ENCODE measurements at regions not wholly inside any gene's neighbourhood (a gene's known extent, or its start where the extent isn't known, plus 50 kb on each side); places are given as distances from the start of the nearest gene placed in this dataset.

DNA sequence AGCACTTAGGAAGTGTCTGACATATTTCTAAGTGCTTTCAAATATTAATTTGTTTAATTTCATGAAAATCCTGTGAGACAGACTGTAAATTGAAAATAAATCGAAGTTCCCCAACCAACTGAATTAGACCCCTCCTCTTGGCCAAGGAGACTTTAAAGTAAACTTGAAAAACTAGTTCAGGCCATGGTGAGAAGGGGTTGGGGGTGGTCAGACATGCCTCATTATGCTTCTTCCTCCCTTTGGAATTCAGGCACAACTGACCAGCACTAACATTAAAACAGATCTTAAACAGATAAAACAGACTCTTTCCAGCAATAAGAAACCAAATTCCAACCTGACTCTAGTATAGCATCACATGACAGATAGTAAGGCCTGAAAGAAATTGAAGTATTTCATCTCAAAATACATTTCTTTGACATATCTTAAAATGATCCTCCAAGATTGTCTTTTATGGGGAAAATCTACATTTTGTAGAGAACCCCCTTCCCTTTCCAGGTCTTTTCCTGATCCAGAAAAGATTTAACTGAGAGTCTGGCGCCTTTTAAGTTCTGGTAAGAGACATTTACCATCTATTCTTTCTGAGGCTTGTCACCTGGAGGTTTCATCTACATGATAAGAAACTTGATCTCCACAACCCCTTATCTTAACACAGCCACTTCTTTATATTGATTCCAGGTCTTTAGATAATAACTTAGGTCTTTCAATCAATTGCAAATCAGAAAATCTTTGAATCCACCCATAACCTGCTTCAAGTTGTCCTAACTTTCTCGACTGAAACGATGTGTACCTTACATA, 336.5 kb downstream of the PCDH20 start:
- ATAC-seq (ENCODE audit: poor library complexity) (no peak), DNase-seq (no peak)
- peaks cover 6% of the 10 kb centered on the region for H3K9me3 Mint-ChIP-seq
- POLR2A ChIA-PET: no interaction called here
- no peak overlapping the region for H3K27ac Mint-ChIP-seq
- H3K9me3 ChIP-seq (ENCODE audit: control insufficient read depth in 1 of 2, insufficient read depth in 1 of 2, low read length in 2 of 2): peaks cover 0 to 6% of the 10 kb centered on the region in 2 experiments
- H3K27me3 Mint-ChIP-seq: no peaks in the 10 kb centered on the region
- no peak overlapping the region for H3K4me3 Mint-ChIP-seq
- H3K4me3 ChIP-seq (ENCODE audit: low read length): no peak overlapping the region
- H3K4me1 Mint-ChIP-seq (ENCODE audit: low read depth): no peaks in the 10 kb centered on the region
- no peaks in the 10 kb centered on the region for H3K4me1 ChIP-seq (ENCODE audit: insufficient read depth, low read length)
- no peaks in the 10 kb centered on the region for H3K36me3 Mint-ChIP-seq (ENCODE audit: low read depth)
- CTCF ChIA-PET: no interaction called here
- TF ChIP-seq, protein P1, sequence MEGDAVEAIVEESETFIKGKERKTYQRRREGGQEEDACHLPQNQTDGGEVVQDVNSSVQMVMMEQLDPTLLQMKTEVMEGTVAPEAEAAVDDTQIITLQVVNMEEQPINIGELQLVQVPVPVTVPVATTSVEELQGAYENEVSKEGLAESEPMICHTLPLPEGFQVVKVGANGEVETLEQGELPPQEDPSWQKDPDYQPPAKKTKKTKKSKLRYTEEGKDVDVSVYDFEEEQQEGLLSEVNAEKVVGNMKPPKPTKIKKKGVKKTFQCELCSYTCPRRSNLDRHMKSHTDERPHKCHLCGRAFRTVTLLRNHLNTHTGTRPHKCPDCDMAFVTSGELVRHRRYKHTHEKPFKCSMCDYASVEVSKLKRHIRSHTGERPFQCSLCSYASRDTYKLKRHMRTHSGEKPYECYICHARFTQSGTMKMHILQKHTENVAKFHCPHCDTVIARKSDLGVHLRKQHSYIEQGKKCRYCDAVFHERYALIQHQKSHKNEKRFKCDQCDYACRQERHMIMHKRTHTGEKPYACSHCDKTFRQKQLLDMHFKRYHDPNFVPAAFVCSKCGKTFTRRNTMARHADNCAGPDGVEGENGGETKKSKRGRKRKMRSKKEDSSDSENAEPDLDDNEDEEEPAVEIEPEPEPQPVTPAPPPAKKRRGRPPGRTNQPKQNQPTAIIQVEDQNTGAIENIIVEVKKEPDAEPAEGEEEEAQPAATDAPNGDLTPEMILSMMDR (IDR thresholded peaks at IDR 0.05): no peak
- intact Hi-C loops (cut with DNase I, micrococcal nuclease): no loop called here
- H3K27ac ChIP-seq (ENCODE audit: low read depth in 1 of 2, low read length in 2 of 2): no peak overlapping the region
- H3K36me3 ChIP-seq (ENCODE audit: insufficient read depth, low read length): no peaks in the 10 kb centered on the region
- H3K27me3 ChIP-seq (ENCODE audit: control insufficient read depth in 1 of 2, insufficient read depth in 2 of 2, low read length in 2 of 2): no peaks in the 10 kb centered on the region

DNA sequence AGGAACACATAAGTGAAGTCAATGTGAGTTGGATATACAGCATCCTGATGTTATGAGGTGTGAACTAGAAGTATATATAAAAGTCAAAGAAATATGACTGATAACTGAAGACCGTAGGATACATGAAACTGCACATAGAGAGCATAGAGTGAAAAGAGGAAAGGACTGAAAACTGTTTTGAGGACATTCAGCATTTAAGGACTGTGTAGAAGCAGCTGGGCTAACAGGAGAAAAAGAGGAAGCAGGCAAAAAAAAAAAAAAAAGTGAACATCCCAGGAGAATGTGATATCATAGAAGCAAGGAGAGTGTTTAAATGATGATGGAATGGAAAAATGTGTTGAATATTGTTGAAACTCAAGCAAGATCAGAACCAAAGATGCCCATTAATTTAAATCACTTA, 363.5 kb downstream of the PCDH20 start:
- CTCF ChIA-PET: no interaction called here

DNA sequence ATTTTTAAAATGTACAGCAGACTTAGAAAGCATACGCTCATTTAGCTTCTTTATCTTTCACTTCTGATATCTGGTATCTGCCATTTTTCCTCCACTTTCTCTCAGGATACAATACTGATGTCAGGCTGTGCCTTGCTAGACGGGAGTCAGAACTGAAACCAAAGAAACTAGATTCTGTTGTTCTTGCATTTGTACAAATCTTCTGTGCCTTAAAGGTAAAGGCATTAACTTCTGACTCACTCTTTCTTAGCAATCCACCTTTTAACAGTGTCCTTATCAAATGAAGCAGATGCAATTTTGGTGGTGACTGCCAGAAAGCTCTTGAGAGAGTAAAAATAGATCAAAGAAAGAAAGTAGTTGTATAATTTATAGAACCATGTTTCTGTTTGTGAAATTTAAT, 370.4 kb downstream of the PCDH20 start:
- Mint-ChIP-seq H3K36me3 (ENCODE audit: low read depth) (no peaks in the 10 kb centered on the region), H3K9me3 (peaks cover 2% of the 10 kb centered on the region), H3K4me3 (no peak overlapping the region), H3K27ac (no peak overlapping the region), H3K4me1 (ENCODE audit: low read depth) (no peaks in the 10 kb centered on the region), H3K27me3 (no peaks in the 10 kb centered on the region)
- intact Hi-C loops (cut with DNase I, micrococcal nuclease): no loop called here
- no peaks in the 10 kb centered on the region for H3K36me3 ChIP-seq (ENCODE audit: insufficient read depth, low read length)
- no peaks in the 10 kb centered on the region for H3K9me3 ChIP-seq (ENCODE audit: control insufficient read depth in 1 of 2, insufficient read depth in 1 of 2, low read length in 2 of 2)
- POLR2A ChIA-PET: no interaction called here
- DNase-seq (no peak), ATAC-seq (ENCODE audit: poor library complexity) (no peak)
- no peak overlapping the region for H3K27ac ChIP-seq (ENCODE audit: low read depth in 1 of 2, low read length in 2 of 2)
- CTCF ChIA-PET: no interaction called here
- no peaks in the 10 kb centered on the region for H3K27me3 ChIP-seq (ENCODE audit: control insufficient read depth in 1 of 2, insufficient read depth in 2 of 2, low read length in 2 of 2)
- H3K4me1 ChIP-seq (ENCODE audit: insufficient read depth, low read length): no peaks in the 10 kb centered on the region
- no peak overlapping the region for H3K4me3 ChIP-seq (ENCODE audit: low read length)
- TF ChIP-seq, protein P1 (IDR thresholded peaks at IDR 0.05): no peak

More for the DNA sequence above, 363.5 kb downstream of the PCDH20 start:
- intact Hi-C loops (cut with DNase I, micrococcal nuclease): no loop called here
- Histone ChIP-seq H3K27me3 (ENCODE audit: control insufficient read depth in 1 of 2, insufficient read depth in 2 of 2, low read length in 2 of 2) (no peaks in the 10 kb centered on the region), H3K27ac (ENCODE audit: low read depth in 1 of 2, low read length in 2 of 2) (no peak overlapping the region), H3K4me3 (ENCODE audit: low read length) (no peak overlapping the region), H3K36me3 (ENCODE audit: insufficient read depth, low read length) (no peaks in the 10 kb centered on the region), H3K9me3 (ENCODE audit: control insufficient read depth in 1 of 2, insufficient read depth in 1 of 2, low read length in 2 of 2) (no peaks in the 10 kb centered on the region), H3K4me1 (ENCODE audit: insufficient read depth, low read length) (no peaks in the 10 kb centered on the region)
- Mint-ChIP-seq H3K9me3 (no peaks in the 10 kb centered on the region), H3K27me3 (no peaks in the 10 kb centered on the region), H3K4me1 (ENCODE audit: low read depth) (no peaks in the 10 kb centered on the region), H3K36me3 (ENCODE audit: low read depth) (no peaks in the 10 kb centered on the region), H3K4me3 (no peak overlapping the region), H3K27ac (no peak overlapping the region)
- POLR2A ChIA-PET: no interaction called here
- ATAC-seq (ENCODE audit: poor library complexity) (no peak), DNase-seq (no peak)
- TF ChIP-seq, protein P1 (IDR thresholded peaks at IDR 0.05): no peak
